ENCODE measurements at regions not wholly inside any gene's neighbourhood (a gene's known extent, or its start where the extent isn't known, plus 50 kb on each side); places are given as distances from the start of the nearest gene placed in this dataset.

DNA sequence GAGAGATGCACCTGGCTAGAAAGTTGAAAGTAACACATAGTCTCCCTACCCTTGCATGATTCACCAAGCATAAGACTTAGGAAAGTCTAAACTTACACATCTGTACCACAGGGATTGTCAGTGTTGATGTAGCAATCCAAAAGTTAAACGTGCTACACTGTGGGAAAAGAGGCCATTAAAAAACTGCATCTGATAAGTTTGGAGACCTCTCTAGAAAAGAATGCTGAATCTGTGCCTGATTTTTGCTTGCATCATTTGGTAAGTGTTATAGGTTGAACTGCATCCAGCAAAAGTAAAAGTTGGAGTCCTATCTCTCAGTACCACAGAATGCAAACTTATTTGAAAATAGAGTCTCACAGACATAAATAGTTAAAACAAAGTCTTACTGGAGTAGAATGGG lies 126.6 kb downstream of the SLC6A15 start:
- H3K36me3 ChIP-seq (ENCODE audit: insufficient read depth, low read length), result no peaks in the 10 kb centered on the region
- no peaks in the 10 kb centered on the region for H3K27me3 ChIP-seq (ENCODE audit: insufficient read depth, low read length, poor library complexity)
- DNase-seq (no peak), ATAC-seq (ENCODE audit: insufficient read depth, low read depth) (no peak)
- H2AFZ ChIP-seq (ENCODE audit: low read depth, low read length), result no peak overlapping the region
- no peaks in the 10 kb centered on the region for H4K20me1 ChIP-seq (ENCODE audit: insufficient read depth, low read length)
- H3K9ac ChIP-seq (ENCODE audit: low read depth, low read length), result no peak overlapping the region
- no peaks in the 10 kb centered on the region for H3K79me2 ChIP-seq (ENCODE audit: insufficient read depth, low read length)
- H3K4me2 ChIP-seq (ENCODE audit: insufficient read depth, low read length), result no peak overlapping the region
- H3K4me3 ChIP-seq (ENCODE audit: low read depth in 1 of 2, low read length in 2 of 2), result no peak overlapping the region
- H3K9me3 ChIP-seq (ENCODE audit: insufficient read depth, low read length, severe bottlenecking), result no peaks in the 10 kb centered on the region
- TF ChIP-seq, protein P1, sequence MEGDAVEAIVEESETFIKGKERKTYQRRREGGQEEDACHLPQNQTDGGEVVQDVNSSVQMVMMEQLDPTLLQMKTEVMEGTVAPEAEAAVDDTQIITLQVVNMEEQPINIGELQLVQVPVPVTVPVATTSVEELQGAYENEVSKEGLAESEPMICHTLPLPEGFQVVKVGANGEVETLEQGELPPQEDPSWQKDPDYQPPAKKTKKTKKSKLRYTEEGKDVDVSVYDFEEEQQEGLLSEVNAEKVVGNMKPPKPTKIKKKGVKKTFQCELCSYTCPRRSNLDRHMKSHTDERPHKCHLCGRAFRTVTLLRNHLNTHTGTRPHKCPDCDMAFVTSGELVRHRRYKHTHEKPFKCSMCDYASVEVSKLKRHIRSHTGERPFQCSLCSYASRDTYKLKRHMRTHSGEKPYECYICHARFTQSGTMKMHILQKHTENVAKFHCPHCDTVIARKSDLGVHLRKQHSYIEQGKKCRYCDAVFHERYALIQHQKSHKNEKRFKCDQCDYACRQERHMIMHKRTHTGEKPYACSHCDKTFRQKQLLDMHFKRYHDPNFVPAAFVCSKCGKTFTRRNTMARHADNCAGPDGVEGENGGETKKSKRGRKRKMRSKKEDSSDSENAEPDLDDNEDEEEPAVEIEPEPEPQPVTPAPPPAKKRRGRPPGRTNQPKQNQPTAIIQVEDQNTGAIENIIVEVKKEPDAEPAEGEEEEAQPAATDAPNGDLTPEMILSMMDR (IDR thresholded peaks at IDR 0.05; ENCODE audit: borderline replicate concordance, extremely low read depth, low read length, poor library complexity, severe bottlenecking), result no peak
- TF ChIP-seq EZH2 (IDR thresholded peaks at IDR 0.05; ENCODE audit: borderline replicate concordance, low read depth, low read length, severe bottlenecking), result no peak
- H3K4me1 ChIP-seq (ENCODE audit: insufficient read depth, low read length), result no peaks in the 10 kb centered on the region
- no peak overlapping the region for H3K27ac ChIP-seq (ENCODE audit: low read length)

DNA sequence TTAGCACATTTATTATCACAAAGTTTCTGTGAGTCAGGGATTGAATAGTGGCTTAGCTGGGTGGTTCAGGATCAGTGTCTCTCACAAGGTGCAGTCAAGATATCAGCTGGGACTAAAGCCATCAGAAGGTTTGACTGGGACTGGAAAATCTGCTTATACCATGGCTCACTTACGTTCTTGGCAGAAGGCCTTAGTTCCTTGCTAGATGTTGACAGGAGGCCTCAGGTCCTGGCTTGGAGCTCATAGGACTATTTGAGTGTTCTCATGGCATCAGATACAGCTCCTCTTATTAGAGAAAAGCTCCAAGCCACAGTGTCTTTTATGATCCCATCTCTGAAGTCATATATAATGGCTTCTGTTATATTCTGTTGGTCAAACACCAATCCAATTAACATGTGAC lies 127.3 kb downstream of the SLC6A15 start:
- no peaks in the 10 kb centered on the region for H3K27me3 ChIP-seq (ENCODE audit: insufficient read depth, low read length, poor library complexity)
- no peak for DNase-seq
- no peaks in the 10 kb centered on the region for H3K36me3 ChIP-seq (ENCODE audit: insufficient read depth, low read length)
- no peaks in the 10 kb centered on the region for H4K20me1 ChIP-seq (ENCODE audit: insufficient read depth, low read length)
- no peak overlapping the region for H3K9ac ChIP-seq (ENCODE audit: low read depth, low read length)
- no peaks in the 10 kb centered on the region for H3K79me2 ChIP-seq (ENCODE audit: insufficient read depth, low read length)
- no peak overlapping the region for H2AFZ ChIP-seq (ENCODE audit: low read depth, low read length)
- H3K4me2 ChIP-seq (ENCODE audit: insufficient read depth, low read length), result no peak overlapping the region
- no peaks in the 10 kb centered on the region for H3K4me1 ChIP-seq (ENCODE audit: insufficient read depth, low read length)
- TF ChIP-seq, protein P1 (IDR thresholded peaks at IDR 0.05; ENCODE audit: borderline replicate concordance, extremely low read depth, low read length, poor library complexity, severe bottlenecking), result no peak
- TF ChIP-seq EZH2 (IDR thresholded peaks at IDR 0.05; ENCODE audit: borderline replicate concordance, low read depth, low read length, severe bottlenecking), result no peak
- no peak overlapping the region for H3K27ac ChIP-seq (ENCODE audit: low read length)
- H3K4me3 ChIP-seq (ENCODE audit: low read depth in 1 of 2, low read length in 2 of 2), result no peak overlapping the region
- ATAC-seq (ENCODE audit: insufficient read depth, low read depth), result no peak
- no peaks in the 10 kb centered on the region for H3K9me3 ChIP-seq (ENCODE audit: insufficient read depth, low read length, severe bottlenecking)

DNA sequence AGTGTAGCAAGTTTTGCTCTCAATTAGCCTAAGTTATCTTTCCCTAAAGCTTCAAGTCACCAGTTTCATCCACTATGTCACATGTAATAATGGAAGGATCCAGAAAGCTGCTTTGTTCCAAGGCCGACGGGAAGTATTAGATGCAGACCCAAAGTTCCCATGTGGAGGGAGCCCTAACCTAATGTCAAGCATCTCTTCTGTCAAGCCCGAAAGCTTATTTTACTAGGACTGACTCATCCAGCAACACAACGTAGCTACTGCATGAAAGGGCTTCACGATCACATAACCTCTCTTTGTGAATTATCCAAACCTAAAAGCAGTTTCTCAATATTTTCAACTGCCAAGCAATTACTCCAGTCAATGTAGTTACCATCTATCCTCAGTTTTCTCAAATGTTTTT lies 133.4 kb downstream of the SLC6A15 start:
- TF ChIP-seq EZH2 (IDR thresholded peaks at IDR 0.05; ENCODE audit: borderline replicate concordance, low read depth, low read length, severe bottlenecking), result no peak
- TF ChIP-seq, protein P1 (IDR thresholded peaks at IDR 0.05; ENCODE audit: borderline replicate concordance, extremely low read depth, low read length, poor library complexity, severe bottlenecking), result no peak
- Histone ChIP-seq H3K36me3 (ENCODE audit: insufficient read depth, low read length) (no peaks in the 10 kb centered on the region), H3K4me2 (ENCODE audit: insufficient read depth, low read length) (no peak overlapping the region), H2AFZ (ENCODE audit: low read depth, low read length) (no peak overlapping the region), H3K4me1 (ENCODE audit: insufficient read depth, low read length) (no peaks in the 10 kb centered on the region), H4K20me1 (ENCODE audit: insufficient read depth, low read length) (no peaks in the 10 kb centered on the region), H3K79me2 (ENCODE audit: insufficient read depth, low read length) (no peaks in the 10 kb centered on the region), H3K27me3 (ENCODE audit: insufficient read depth, low read length, poor library complexity) (no peaks in the 10 kb centered on the region), H3K9ac (ENCODE audit: low read depth, low read length) (no peak overlapping the region), H3K9me3 (ENCODE audit: insufficient read depth, low read length, severe bottlenecking) (no peaks in the 10 kb centered on the region), H3K27ac (ENCODE audit: low read length) (no peak overlapping the region), H3K4me3 (ENCODE audit: low read depth in 1 of 2, low read length in 2 of 2) (no peak overlapping the region)
- ATAC-seq (ENCODE audit: insufficient read depth, low read depth) (no peak), DNase-seq (no peak)

DNA sequence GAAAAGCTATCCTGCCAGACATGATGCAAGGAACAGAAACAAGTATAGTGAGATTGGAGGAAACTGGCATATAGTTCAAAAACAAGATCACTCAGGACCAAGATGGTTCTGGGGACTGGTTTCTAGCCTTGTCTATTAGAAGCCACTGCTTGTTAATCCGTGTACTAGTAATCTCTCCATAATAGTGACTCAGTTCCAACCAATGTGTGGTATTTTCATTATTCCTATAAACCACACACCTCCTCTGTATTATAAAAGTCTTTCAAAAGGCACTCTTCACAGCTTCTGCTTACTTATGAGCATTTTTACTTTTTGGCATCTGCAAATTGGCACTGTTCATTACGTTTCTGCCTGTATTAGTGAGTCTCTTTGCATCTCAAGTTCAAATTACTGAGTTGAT lies 140.3 kb downstream of the SLC6A15 start:
- no peak overlapping the region for H3K4me2 ChIP-seq (ENCODE audit: insufficient read depth, low read length)
- H3K9ac ChIP-seq (ENCODE audit: low read depth, low read length), result no peak overlapping the region
- no peak for TF ChIP-seq EZH2 (IDR thresholded peaks at IDR 0.05; ENCODE audit: borderline replicate concordance, low read depth, low read length, severe bottlenecking)
- TF ChIP-seq, protein P1 (IDR thresholded peaks at IDR 0.05; ENCODE audit: borderline replicate concordance, extremely low read depth, low read length, poor library complexity, severe bottlenecking), result no peak
- ATAC-seq (ENCODE audit: insufficient read depth, low read depth), result no peak
- no peaks in the 10 kb centered on the region for H4K20me1 ChIP-seq (ENCODE audit: insufficient read depth, low read length)
- no peak for DNase-seq
- H3K36me3 ChIP-seq (ENCODE audit: insufficient read depth, low read length), result no peaks in the 10 kb centered on the region
- H3K4me1 ChIP-seq (ENCODE audit: insufficient read depth, low read length), result no peaks in the 10 kb centered on the region
- H3K79me2 ChIP-seq (ENCODE audit: insufficient read depth, low read length), result no peaks in the 10 kb centered on the region
- H3K9me3 ChIP-seq (ENCODE audit: insufficient read depth, low read length, severe bottlenecking), result no peaks in the 10 kb centered on the region
- H3K27ac ChIP-seq (ENCODE audit: low read length), result no peak overlapping the region
- no peak overlapping the region for H2AFZ ChIP-seq (ENCODE audit: low read depth, low read length)
- no peak overlapping the region for H3K4me3 ChIP-seq (ENCODE audit: low read depth in 1 of 2, low read length in 2 of 2)
- H3K27me3 ChIP-seq (ENCODE audit: insufficient read depth, low read length, poor library complexity), result no peaks in the 10 kb centered on the region

All from DND-41 (cell line).